Inflammatory macrophage treated with lipopolysaccharide for 1 hour (primary cell): ENCODE measurements at regions not wholly inside any gene's neighbourhood (a gene's known extent, or its start where the extent isn't known, plus 50 kb on each side); places are given as distances from the start of the nearest gene placed in this dataset.
A peak's percentile ranks its signal among the peaks of the same experiment; 100 is the strongest.
"Not testable (repeated sequence)": the region's sequence is repeated elsewhere in the genome, so short reads cannot be mapped to it uniquely, and the experiment has no call there.

Experiments used
- DNase-seq, 2 donors: peaks; one replicate each; pipeline ENCODE4 v3.0.0-alpha.2; 2020 to 2022

GRCh38 chr4:77450006-77450405, 155.6 kb upstream of the CXCL13 start:
- DNase-seq: no peak

GRCh38 chr4:77451530-77451929, 154.1 kb upstream of the CXCL13 start:
- DNase-seq: no peak

GRCh38 chr4:77452117-77452516, 153.5 kb upstream of the CXCL13 start:
- not testable (repeated sequence) for DNase-seq

- DNase-seq: no peak
Measured at GRCh38 chr4:77453911-77454310, 151.7 kb upstream of the CXCL13 start.

- DNase-seq: no peak
Measured at GRCh38 chr4:77454858-77455257, 150.8 kb upstream of the CXCL13 start.

- DNase-seq: not testable (repeated sequence)
Measured at GRCh38 chr4:77464100-77464499, 141.5 kb upstream of the CXCL13 start.

- peak in 1 of 2 donors; percentile 10 for DNase-seq
Measured at GRCh38 chr4:77465271-77465670, 140.3 kb upstream of the CXCL13 start.

- DNase-seq: no peak
Measured at GRCh38 chr4:77466430-77466829, 139.2 kb upstream of the CXCL13 start.

GRCh38 chr4:77471821-77472495, 133.7 kb upstream of the CXCL13 start:
- no peak for DNase-seq

- DNase-seq: peak in 1 of 2 donors; percentile 9
Measured at GRCh38 chr4:77473509-77473908, 132.1 kb upstream of the CXCL13 start.

GRCh38 chr4:77481856-77482255, 123.8 kb upstream of the CXCL13 start:
- DNase-seq: no peak

- no peak for DNase-seq
Measured at GRCh38 chr4:77488882-77489281, 116.7 kb upstream of the CXCL13 start.

GRCh38 chr4:77493120-77493752, 112.4 kb upstream of the CXCL13 start:
- peak; percentile 65 to 89 for DNase-seq

- DNase-seq: no peak
Measured at GRCh38 chr4:77493829-77494551, 111.6 kb upstream of the CXCL13 start.

GRCh38 chr4:77496457-77496856, 109.2 kb upstream of the CXCL13 start:
- DNase-seq: no peak

GRCh38 chr4:77500801-77501200, 104.8 kb upstream of the CXCL13 start:
- DNase-seq: no peak

GRCh38 chr4:77501240-77501639, 104.4 kb upstream of the CXCL13 start:
- peak in 1 of 2 donors; percentile 15 for DNase-seq

GRCh38 chr4:77501851-77502250, 103.8 kb upstream of the CXCL13 start:
- DNase-seq: no peak

GRCh38 chr4:77504407-77504806, 101.2 kb upstream of the CXCL13 start:
- no peak for DNase-seq

GRCh38 chr4:77505275-77505957, 100.2 kb upstream of the CXCL13 start:
- no peak for DNase-seq

- DNase-seq: no peak
Measured at GRCh38 chr4:77505958-77506319, 99.7 kb upstream of the CXCL13 start.

- no peak for DNase-seq
Measured at GRCh38 chr4:77510367-77510766, 95.3 kb upstream of the CXCL13 start.

GRCh38 chr4:77525538-77525937, 80.1 kb upstream of the CXCL13 start:
- no peak for DNase-seq

GRCh38 chr4:77527900-77528299, 77.7 kb upstream of the CXCL13 start:
- not testable (repeated sequence) for DNase-seq
